ENCODE measurements at regions not wholly inside any gene's neighbourhood (a gene's known extent, or its start where the extent isn't known, plus 50 kb on each side); places are given as distances from the start of the nearest gene placed in this dataset.

DNA sequence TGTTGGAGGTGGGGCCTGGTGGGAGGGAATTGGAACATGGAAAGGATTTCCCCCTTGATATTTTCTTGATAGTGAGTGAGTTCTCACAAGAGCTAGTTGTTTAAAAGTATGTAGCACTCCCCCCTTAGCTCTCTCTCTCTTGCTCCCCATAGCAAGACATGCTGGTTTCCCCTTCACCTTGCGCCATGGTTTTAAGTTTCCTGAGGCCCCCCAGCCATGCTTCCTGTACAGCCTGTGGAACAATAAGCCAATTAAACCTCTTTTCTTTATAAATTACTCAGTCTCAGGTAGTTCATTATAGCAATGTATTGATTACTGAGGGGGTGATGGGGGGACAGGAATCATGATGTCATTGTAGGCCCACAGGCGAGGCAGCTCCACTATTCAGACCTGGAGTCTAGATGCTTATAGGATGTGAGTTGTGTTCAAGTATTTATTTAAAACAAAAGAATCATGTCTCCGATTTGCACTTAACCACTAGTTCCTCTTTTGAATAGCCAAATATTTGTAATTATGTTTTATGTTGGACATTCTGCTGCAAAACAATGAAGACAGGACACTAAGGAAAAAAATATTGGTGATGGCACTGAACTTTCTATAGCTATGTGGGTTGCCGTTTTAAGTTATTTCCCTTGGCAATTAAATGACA lies 156.6 kb downstream of the TMEM38B start:
- TF ChIP-seq OSR1 (CRISPR knock-in tag; IDR thresholded peaks at IDR 0.05) (no peak), ARNTL (CRISPR knock-in tag; IDR thresholded peaks at IDR 0.05; ENCODE audit: borderline replicate concordance, low read depth) (no peak), ZC3H10 (CRISPR knock-in tag; IDR thresholded peaks at IDR 0.05) (no peak), ESRRG (CRISPR knock-in tag; IDR thresholded peaks at IDR 0.05) (no peak)
- TF ChIP-seq, protein P1, sequence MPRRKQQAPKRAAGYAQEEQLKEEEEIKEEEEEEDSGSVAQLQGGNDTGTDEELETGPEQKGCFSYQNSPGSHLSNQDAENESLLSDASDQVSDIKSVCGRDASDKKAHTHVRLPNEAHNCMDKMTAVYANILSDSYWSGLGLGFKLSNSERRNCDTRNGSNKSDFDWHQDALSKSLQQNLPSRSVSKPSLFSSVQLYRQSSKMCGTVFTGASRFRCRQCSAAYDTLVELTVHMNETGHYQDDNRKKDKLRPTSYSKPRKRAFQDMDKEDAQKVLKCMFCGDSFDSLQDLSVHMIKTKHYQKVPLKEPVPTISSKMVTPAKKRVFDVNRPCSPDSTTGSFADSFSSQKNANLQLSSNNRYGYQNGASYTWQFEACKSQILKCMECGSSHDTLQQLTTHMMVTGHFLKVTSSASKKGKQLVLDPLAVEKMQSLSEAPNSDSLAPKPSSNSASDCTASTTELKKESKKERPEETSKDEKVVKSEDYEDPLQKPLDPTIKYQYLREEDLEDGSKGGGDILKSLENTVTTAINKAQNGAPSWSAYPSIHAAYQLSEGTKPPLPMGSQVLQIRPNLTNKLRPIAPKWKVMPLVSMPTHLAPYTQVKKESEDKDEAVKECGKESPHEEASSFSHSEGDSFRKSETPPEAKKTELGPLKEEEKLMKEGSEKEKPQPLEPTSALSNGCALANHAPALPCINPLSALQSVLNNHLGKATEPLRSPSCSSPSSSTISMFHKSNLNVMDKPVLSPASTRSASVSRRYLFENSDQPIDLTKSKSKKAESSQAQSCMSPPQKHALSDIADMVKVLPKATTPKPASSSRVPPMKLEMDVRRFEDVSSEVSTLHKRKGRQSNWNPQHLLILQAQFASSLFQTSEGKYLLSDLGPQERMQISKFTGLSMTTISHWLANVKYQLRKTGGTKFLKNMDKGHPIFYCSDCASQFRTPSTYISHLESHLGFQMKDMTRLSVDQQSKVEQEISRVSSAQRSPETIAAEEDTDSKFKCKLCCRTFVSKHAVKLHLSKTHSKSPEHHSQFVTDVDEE (CRISPR knock-in tag; IDR thresholded peaks at IDR 0.05), result no peak
- TF ChIP-seq, protein P2, sequence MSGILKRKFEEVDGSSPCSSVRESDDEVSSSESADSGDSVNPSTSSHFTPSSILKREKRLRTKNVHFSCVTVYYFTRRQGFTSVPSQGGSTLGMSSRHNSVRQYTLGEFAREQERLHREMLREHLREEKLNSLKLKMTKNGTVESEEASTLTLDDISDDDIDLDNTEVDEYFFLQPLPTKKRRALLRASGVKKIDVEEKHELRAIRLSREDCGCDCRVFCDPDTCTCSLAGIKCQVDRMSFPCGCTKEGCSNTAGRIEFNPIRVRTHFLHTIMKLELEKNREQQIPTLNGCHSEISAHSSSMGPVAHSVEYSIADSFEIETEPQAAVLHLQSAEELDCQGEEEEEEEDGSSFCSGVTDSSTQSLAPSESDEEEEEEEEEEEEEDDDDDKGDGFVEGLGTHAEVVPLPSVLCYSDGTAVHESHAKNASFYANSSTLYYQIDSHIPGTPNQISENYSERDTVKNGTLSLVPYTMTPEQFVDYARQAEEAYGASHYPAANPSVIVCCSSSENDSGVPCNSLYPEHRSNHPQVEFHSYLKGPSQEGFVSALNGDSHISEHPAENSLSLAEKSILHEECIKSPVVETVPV (CRISPR knock-in tag; IDR thresholded peaks at IDR 0.05), result no peak
- no peak for ATAC-seq

DNA sequence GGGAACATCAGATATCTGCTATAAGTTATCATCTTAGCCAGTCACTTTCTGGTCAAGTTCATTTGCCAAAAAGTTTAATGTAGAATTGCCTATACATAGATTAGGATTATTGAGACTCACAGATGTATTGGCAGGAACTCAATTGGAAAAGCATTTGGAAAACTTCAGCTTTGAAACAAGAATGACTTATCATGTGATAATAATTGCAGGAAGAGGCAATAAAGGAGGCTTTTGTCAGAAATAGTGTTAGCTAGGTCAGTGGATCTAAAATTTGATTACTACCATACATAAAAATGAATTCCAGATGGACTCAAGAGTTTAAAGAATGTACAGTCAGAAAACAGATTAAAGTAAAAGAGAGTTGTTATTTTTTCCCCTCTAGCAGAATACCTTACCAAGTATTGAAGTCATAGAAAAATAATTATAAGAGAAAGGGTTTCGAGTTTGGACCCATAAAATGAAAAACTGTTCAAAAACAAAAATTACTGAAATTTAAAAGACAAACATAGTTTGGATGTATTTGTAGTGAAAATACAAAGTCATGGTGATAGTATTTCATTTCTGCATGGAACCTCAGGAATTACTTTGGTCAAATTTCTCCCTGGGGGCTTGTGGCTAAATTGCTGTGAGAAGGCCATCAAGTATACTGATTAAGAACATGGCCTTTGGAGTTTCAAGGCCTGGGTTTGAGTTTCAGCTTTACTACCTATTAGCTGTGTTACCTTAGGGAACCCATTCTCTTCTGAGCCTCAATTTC lies 159.9 kb downstream of the TMEM38B start:
- ATAC-seq, result no peak
- no peak for TF ChIP-seq OSR1 (CRISPR knock-in tag; IDR thresholded peaks at IDR 0.05)
- TF ChIP-seq TCF4 (CRISPR knock-in tag; IDR thresholded peaks at IDR 0.05; ENCODE audit: borderline replicate concordance), result peak; percentile 54; the same call in 1 of the 2 replicates

DNA sequence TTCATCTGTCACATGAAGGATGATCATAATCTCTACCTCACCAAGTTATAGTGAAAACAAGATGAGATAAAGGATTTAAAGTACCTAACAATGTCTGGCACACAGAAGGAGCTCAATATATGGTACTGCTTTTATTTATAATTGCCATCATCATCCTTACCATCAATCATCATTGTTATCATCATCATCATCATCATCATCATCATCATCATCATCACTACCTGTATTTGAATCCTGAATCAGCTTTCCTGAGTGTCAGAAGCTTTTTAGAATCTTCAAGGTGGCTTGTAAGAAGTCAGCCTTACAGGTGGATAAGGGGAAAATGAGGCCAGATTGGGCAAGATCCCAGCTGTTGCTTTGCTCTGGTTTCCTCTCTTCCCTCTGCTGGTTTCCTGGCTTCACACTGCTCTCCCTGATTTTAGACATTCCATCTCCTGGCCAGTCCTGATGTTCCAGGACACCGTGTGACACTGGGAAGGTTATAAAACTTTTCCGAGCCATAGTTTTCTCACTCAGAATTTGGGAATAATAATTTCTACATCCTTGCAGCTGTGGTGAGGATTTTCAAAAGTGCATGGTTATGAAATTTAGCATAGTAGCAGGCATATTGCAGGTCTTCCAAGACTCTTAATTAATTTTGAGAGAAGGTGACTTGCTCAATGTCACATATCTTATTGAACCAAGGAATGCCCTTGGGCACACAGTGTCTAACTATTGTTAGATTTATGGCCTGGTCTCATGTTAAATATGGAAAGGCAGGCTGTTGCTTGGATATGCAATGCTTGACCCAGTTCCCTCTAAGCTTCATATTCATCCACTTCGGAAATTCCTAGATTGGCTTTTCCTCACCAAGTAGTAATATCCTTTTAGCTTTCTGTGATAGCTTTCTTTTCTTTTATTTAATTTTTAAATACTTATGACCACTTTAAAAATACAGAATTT lies 160.7 kb downstream of the TMEM38B start:
- TF ChIP-seq, protein P3, sequence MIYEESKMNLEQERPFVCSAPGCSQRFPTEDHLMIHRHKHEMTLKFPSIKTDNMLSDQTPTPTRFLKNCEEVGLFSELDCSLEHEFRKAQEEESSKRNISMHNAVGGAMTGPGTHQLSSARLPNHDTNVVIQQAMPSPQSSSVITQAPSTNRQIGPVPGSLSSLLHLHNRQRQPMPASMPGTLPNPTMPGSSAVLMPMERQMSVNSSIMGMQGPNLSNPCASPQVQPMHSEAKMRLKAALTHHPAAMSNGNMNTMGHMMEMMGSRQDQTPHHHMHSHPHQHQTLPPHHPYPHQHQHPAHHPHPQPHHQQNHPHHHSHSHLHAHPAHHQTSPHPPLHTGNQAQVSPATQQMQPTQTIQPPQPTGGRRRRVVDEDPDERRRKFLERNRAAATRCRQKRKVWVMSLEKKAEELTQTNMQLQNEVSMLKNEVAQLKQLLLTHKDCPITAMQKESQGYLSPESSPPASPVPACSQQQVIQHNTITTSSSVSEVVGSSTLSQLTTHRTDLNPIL (CRISPR knock-in tag; IDR thresholded peaks at IDR 0.05; ENCODE audit: low read depth), result no peak
- no peak for ATAC-seq

DNA sequence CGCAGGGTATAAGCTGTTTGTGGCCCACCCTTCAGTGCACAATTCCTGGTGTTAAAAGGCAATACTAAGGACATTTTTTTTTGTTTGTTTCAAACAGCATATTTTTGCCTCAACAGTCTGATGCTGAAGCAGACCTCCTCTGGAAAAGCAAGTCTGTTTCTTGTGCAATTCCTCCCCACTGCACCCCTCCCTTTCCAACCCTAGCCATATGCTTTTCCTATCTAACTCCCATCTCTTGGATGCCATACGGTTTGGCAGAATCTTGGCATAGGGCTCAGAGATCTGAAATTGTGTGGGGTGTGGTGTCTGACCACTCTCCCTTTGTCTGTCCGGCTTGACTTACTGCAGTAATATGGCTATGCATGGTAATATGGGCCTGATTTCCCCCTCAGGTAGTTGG lies 161.6 kb downstream of the TMEM38B start:
- TF ChIP-seq, protein P2 (CRISPR knock-in tag; IDR thresholded peaks at IDR 0.05), result no peak
- TF ChIP-seq CSDC2 (CRISPR knock-in tag; IDR thresholded peaks at IDR 0.05), result no peak
- no peak for TF ChIP-seq ZC3H10 (CRISPR knock-in tag; IDR thresholded peaks at IDR 0.05)
- no peak for TF ChIP-seq ZNF70 (CRISPR knock-in tag; IDR thresholded peaks at IDR 0.05)
- TF ChIP-seq ARNTL (CRISPR knock-in tag; IDR thresholded peaks at IDR 0.05; ENCODE audit: borderline replicate concordance, low read depth), result no peak
- no peak for TF ChIP-seq ESRRG (CRISPR knock-in tag; IDR thresholded peaks at IDR 0.05)
- TF ChIP-seq TCF4 (CRISPR knock-in tag; IDR thresholded peaks at IDR 0.05; ENCODE audit: borderline replicate concordance), result 0 out of 2 replicates have a peak, but pooled peaks have one; percentile 9
- no peak for ATAC-seq

DNA sequence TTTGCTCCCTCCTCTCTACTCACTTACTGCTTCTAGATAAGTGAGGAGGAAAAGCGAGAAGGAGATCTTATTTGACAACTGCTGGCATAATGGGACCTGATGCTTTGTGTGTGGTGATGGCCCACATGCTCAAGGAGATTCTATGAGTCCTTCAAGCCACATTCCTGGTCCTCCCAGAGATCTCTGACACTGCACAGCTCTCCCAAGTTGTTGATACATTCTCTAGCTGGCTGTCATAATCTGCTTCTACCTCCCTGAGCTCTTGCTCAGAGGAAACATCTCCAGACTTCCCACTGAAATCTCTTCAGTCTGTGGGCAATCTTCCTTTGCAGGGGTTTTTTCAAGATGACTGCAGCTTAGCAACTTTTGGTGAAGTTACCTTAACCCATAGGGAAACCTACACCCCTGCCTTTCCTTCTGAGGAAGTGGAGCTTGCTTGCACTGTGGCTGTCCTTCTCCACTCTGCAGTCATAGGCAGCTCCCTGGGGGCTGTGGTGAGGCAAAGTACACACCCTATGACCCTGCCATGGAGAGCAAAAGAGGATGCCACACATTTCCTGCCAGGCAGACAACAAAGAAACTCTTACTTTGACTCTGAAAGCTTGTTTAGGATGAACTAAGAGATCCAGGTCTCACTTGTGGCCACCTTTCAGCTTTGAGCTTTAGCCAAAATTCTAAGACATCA lies 163.8 kb downstream of the TMEM38B start:
- no peak for TF ChIP-seq SNAI2 (CRISPR knock-in tag; IDR thresholded peaks at IDR 0.05)
- no peak for TF ChIP-seq ZC3H10 (CRISPR knock-in tag; IDR thresholded peaks at IDR 0.05)
- no peak for TF ChIP-seq CSDC2 (CRISPR knock-in tag; IDR thresholded peaks at IDR 0.05)
- TF ChIP-seq OSR1 (CRISPR knock-in tag; IDR thresholded peaks at IDR 0.05), result no peak
- TF ChIP-seq, protein P2 (CRISPR knock-in tag; IDR thresholded peaks at IDR 0.05), result no peak
- ATAC-seq, result no peak
